Progenitor cell of endocrine pancreas (in vitro differentiated cells): ENCODE measurements at regions not wholly inside any gene's neighbourhood (a gene's known extent, or its start where the extent isn't known, plus 50 kb on each side); places are given as distances from the start of the nearest gene placed in this dataset.

ENCODE experiments used
- DNase-seq: peaks from one replicate; pipeline ENCODE4 v3.0.0; 2021; ENCODE audit warnings: low spot score; ENCODE audit not compliant: unreplicated experiment
- H3K27ac Mint-ChIP-seq: 2 replicates; pipeline ENCODE4 v1.8.0; 2021; ENCODE audit warnings: mild to moderate bottlenecking, moderate library complexity, mixed read lengths
- H3K27me3 Mint-ChIP-seq: 2 replicates; pipeline ENCODE4 v1.8.0; 2021; ENCODE audit warnings: mixed read lengths
- H3K36me3 Mint-ChIP-seq: 2 replicates; pipeline ENCODE4 v1.8.0; 2022; ENCODE audit warnings: mixed read lengths; ENCODE audit not compliant: insufficient read depth
- H3K4me1 Mint-ChIP-seq: 2 replicates; pipeline ENCODE4 v1.8.0; 2021; ENCODE audit warnings: low read depth, mixed read lengths
- H3K4me3 Mint-ChIP-seq: 2 replicates; pipeline ENCODE4 v1.8.0; 2021; ENCODE audit warnings: low read depth, mild to moderate bottlenecking, moderate library complexity, mixed read lengths
- H3K9me3 Mint-ChIP-seq: 2 replicates; pipeline ENCODE4 v1.8.0; 2021; ENCODE audit warnings: low read depth, mixed read lengths
- CTCF ChIP-seq: fragments of 200-600 bp; sonication (generic); IDR thresholded peaks from one replicate; pipeline ENCODE4 v1.5.0; 2021; ENCODE audit warnings: antibody characterized with exemption, mild to moderate bottlenecking; ENCODE audit not compliant: unreplicated experiment

GRCh38 chr11:127931803-127932202, 655.6 kb downstream of the ETS1 start:
- Mint-ChIP-seq H3K27me3 (no peaks in the 10 kb centered on the region), H3K9me3 (peaks cover 2% of the 10 kb centered on the region), H3K4me3 (no peak overlapping the region), H3K36me3 (no peaks in the 10 kb centered on the region), H3K27ac (no peak overlapping the region), H3K4me1 (no peaks in the 10 kb centered on the region)
- no peak for TF ChIP-seq CTCF
- no peak for DNase-seq

GRCh38 chr11:127926721-127927120, 660.6 kb downstream of the ETS1 start:
- no peak for DNase-seq
- TF ChIP-seq CTCF, result no peak
- H3K4me1 Mint-ChIP-seq, result no peaks in the 10 kb centered on the region
- no peak overlapping the region for H3K4me3 Mint-ChIP-seq
- no peaks in the 10 kb centered on the region for H3K36me3 Mint-ChIP-seq
- H3K27ac Mint-ChIP-seq, result no peak overlapping the region
- H3K9me3 Mint-ChIP-seq, result no peaks in the 10 kb centered on the region
- H3K27me3 Mint-ChIP-seq, result no peaks in the 10 kb centered on the region

- DNase-seq, result no peak
Observed at GRCh38 chr11:127925475-127925874, 661.9 kb downstream of the ETS1 start.

GRCh38 chr11:127919206-127920000, 668.0 kb downstream of the ETS1 start:
- Mint-ChIP-seq H3K4me3 (no peak overlapping the region), H3K27ac (no peak overlapping the region), H3K36me3 (peaks cover 2% of the 10 kb centered on the region), H3K27me3 (no peaks in the 10 kb centered on the region), H3K9me3 (peaks cover 34% of the 10 kb centered on the region), H3K4me1 (no peaks in the 10 kb centered on the region)
- DNase-seq, result no peak
- TF ChIP-seq CTCF, result no peak

More at GRCh38 chr11:127925475-127925874, 661.9 kb downstream of the ETS1 start:
- Mint-ChIP-seq H3K9me3 (peaks cover 3% of the 10 kb centered on the region), H3K36me3 (no peaks in the 10 kb centered on the region), H3K4me3 (no peak overlapping the region), H3K4me1 (no peaks in the 10 kb centered on the region), H3K27me3 (no peaks in the 10 kb centered on the region), H3K27ac (no peak overlapping the region)
- no peak for TF ChIP-seq CTCF

GRCh38 chr11:127902382-127902781, 685.0 kb downstream of the ETS1 start:
- no peaks in the 10 kb centered on the region for H3K4me1 Mint-ChIP-seq
- H3K36me3 Mint-ChIP-seq, result peaks cover 3% of the 10 kb centered on the region
- H3K27ac Mint-ChIP-seq, result no peak overlapping the region
- H3K27me3 Mint-ChIP-seq, result no peaks in the 10 kb centered on the region
- peaks cover 12% of the 10 kb centered on the region for H3K9me3 Mint-ChIP-seq
- no peak for TF ChIP-seq CTCF
- H3K4me3 Mint-ChIP-seq, result no peak overlapping the region
- DNase-seq, result no peak
